Rectal smooth muscle tissue (tissue), 1 donor: ENCODE measurements at regions not wholly inside any gene's neighbourhood (a gene's known extent, or its start where the extent isn't known, plus 50 kb on each side); places are given as distances from the start of the nearest gene placed in this dataset.

Experiments
- H3K27ac ChIP-seq: one replicate; pipeline ENCODE4 v1.7.0; 2013; ENCODE audit warnings: low read depth, low read length, inconsistent platforms
- H3K27me3 ChIP-seq: one replicate; pipeline ENCODE4 v1.7.0; 2013; ENCODE audit warnings: low read length; ENCODE audit not compliant: control insufficient read depth, insufficient read depth
- H3K36me3 ChIP-seq: one replicate; pipeline ENCODE4 v1.7.0; 2013; ENCODE audit warnings: low read length; ENCODE audit not compliant: control insufficient read depth, insufficient read depth
- H3K4me1 ChIP-seq: one replicate; pipeline ENCODE4 v1.7.0; 2013; ENCODE audit warnings: low read length; ENCODE audit not compliant: control insufficient read depth, insufficient read depth
- H3K4me3 ChIP-seq: one replicate; pipeline ENCODE4 v1.7.0; 2013; ENCODE audit warnings: low read length
- H3K9ac ChIP-seq: one replicate; pipeline ENCODE4 v1.7.0; 2013; ENCODE audit warnings: low read length

DNA sequence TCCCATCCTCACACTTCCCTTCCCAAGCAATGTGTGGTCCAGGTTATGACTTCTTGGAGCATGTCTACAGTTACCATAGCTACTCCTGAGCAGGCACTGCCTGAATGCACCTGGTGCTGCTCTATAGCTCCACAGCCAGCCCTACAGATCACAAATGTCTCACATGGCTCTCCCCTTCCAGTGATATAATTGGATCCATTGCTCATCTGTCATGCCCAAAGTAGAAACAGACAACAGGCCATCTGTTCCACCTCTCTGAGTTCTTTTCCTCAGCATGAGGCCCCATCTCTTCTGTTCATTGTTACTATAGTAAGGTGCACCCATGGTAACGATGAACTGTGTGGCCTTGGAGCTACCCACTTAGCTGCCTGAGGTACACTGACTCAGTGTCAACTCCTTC lies 320.3 kb upstream of the ZC3H12C start:
- no peaks in the 10 kb centered on the region for H3K27me3 ChIP-seq
- no peaks in the 10 kb centered on the region for H3K4me1 ChIP-seq
- no peak overlapping the region for H3K4me3 ChIP-seq
- H3K36me3 ChIP-seq: no peaks in the 10 kb centered on the region
- no peak overlapping the region for H3K9ac ChIP-seq
- no peak overlapping the region for H3K27ac ChIP-seq

DNA sequence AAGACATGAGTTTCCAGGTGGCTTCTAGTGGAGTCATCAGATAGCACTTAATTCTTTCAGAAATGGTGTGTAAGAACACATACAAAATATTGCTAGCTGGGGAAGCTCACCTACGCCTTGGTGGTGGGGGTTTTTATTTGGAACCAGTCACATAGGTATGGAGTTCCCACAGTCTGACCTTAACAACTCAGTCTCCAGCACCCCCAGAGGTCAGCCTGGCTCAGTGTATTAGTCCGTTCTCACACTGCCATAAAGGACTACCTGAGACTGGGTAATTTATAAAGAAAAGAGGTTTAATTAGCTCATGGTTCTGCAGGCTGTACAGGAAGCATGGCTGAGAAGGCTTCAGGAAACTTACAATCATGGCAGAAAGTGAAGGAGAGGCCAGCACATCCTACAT lies 317.5 kb upstream of the ZC3H12C start:
- Histone ChIP-seq H3K36me3 (no peaks in the 10 kb centered on the region), H3K4me1 (no peaks in the 10 kb centered on the region), H3K27me3 (no peaks in the 10 kb centered on the region), H3K4me3 (no peak overlapping the region), H3K9ac (no peak overlapping the region), H3K27ac (no peak overlapping the region)

DNA sequence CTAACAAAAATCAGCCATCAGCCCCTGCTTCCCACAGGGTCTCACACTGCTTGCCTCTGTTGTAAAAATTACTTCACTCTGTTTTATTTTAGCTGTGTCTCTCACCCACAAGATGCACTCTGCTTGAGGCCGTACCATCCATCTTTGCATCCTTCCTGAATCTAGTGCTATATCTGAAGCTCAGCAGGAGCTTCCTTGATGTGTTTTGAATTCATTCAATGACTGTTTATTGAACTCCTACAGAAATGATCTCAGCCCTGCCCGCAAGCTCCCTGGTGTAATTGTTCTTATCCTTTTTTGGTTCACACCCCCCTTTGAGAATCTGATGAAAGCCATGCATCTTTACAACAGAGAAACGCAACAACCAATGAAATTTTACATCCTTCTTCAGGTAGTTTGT lies 310.2 kb upstream of the ZC3H12C start:
- H3K9ac ChIP-seq: no peak overlapping the region
- no peaks in the 10 kb centered on the region for H3K36me3 ChIP-seq
- no peaks in the 10 kb centered on the region for H3K27me3 ChIP-seq
- no peaks in the 10 kb centered on the region for H3K4me1 ChIP-seq
- H3K27ac ChIP-seq: no peak overlapping the region
- no peak overlapping the region for H3K4me3 ChIP-seq

DNA sequence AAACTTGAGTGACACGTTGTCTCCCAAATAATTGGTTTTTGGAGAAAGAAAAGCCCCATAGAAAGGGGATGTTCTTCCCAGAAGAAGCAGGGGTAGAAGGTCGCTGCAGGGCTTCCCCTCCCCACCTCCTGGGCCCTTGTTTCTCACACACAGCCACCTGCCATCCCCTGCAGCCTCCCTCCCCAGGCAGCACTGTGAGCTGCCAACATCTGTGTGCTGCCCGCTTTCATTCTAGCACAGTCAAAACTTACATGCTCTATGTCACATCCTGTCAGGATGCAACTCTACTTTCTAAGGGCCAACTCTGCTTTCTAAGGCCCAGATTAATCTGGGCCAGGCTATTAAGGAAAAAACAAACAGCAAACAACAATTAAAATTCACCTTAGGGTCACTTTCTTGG lies 309.4 kb upstream of the ZC3H12C start:
- H3K9ac ChIP-seq: no peak overlapping the region
- no peaks in the 10 kb centered on the region for H3K27me3 ChIP-seq
- no peak overlapping the region for H3K4me3 ChIP-seq
- H3K27ac ChIP-seq: no peak overlapping the region
- no peaks in the 10 kb centered on the region for H3K4me1 ChIP-seq
- H3K36me3 ChIP-seq: no peaks in the 10 kb centered on the region

DNA sequence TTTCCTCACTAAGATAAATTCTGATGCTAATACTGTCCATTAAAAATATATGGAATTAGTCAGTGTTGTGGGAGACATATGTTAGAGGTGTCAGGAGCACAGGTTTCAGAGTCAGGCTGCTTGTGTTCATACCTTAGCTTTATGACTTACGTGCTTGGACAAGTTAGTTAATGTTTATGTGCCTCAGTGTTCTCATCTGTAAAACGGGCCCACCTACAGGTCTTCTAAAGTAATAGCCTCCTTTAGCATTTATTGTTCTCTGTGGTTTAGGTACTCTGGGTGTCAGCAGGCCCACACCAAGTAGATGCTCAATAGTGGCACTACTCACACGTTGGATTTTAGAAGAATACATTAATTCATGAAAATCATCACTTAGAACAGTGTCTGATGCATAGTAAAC lies 308.7 kb upstream of the ZC3H12C start:
- no peaks in the 10 kb centered on the region for H3K36me3 ChIP-seq
- H3K27ac ChIP-seq: no peak overlapping the region
- no peaks in the 10 kb centered on the region for H3K4me1 ChIP-seq
- H3K27me3 ChIP-seq: no peaks in the 10 kb centered on the region
- no peak overlapping the region for H3K4me3 ChIP-seq
- H3K9ac ChIP-seq: no peak overlapping the region

DNA sequence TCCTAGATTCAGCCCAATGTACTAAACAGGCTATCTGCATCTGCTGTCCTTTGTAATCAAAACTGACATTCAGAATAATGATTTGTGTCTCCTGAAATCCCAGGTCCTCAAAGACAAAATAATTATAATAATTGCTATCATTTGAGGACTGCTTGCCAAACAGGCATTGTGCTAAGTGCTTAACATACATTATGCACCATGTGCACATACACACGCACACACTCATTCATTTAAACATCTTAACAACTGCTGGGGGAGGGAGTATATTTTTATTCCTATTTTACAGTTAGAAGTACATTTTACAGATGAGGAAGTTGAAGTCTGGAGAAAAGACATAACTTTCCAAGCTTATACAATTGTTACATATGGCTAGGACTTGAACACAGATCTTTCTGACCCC lies 308.0 kb upstream of the ZC3H12C start:
- Histone ChIP-seq H3K9ac (no peak overlapping the region), H3K4me1 (no peaks in the 10 kb centered on the region), H3K27me3 (no peaks in the 10 kb centered on the region), H3K4me3 (no peak overlapping the region), H3K36me3 (no peaks in the 10 kb centered on the region), H3K27ac (no peak overlapping the region)

DNA sequence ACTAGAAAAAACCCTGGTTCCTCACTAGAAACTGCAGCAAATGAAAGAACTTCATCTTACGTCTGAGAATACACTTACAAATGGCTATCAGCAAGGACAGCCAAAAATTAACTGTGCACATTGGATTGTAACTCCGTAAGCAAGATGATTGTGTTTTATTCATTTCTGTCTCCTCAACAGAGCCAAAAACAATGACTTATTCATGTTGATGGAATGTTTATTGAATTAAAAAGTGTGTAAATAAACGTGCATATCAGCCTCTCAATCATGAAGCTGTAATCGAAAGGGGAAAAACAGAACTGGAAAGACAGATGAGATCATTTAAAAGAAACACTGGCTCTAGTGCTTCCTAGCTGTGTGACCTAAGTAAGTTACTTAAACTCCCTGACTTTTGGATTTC lies 307.5 kb upstream of the ZC3H12C start:
- Histone ChIP-seq H3K27ac (no peak overlapping the region), H3K27me3 (no peaks in the 10 kb centered on the region), H3K4me1 (no peaks in the 10 kb centered on the region), H3K36me3 (no peaks in the 10 kb centered on the region), H3K4me3 (no peak overlapping the region), H3K9ac (no peak overlapping the region)

DNA sequence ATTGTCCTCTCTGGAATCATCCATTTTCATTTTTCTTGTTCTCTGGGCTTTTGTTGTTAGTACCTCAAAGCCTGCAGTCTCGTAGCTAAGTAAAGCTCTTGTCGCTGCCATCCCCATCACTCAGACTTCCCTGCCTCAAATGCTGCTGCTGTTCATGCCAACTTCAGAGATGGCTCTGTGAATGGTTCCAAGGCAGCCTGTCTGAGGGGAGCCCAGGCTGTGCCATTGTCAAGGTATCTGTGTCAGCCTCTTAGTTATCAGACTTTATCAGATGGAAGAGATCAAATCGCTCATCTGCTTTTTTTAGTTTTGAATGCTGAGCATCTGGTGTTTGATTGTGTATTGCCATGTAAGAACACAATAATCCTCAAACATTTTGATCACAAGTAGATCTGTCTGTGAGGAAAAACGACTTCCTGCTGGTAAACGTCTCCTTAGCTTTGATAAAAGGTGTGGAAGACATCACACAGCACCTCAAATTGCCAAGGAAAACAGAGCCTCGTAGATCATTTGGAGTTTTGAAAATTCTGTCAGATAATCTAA lies 304.2 kb upstream of the ZC3H12C start:
- Histone ChIP-seq H3K36me3 (no peaks in the 10 kb centered on the region), H3K27ac (no peak overlapping the region), H3K27me3 (no peaks in the 10 kb centered on the region), H3K4me1 (no peaks in the 10 kb centered on the region), H3K4me3 (no peak overlapping the region), H3K9ac (no peak overlapping the region)

DNA sequence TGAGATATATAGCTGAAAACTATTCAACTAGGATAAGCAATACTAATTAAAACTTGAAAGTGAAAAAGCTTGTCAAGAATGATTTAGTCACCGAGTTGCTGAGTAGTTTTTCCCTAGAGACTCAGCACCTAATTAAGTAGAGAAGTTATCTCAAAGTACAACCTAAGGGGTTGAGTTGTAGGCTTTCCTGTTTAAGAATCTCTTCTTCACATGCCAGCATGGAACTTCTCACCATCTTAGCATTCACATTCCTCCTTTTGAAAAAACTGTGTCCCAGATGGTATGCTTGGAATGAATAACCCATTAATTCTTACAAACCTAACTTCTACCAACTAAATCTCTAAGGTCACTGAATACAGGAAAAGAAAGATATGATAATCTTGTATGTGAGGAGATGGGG lies 303.3 kb upstream of the ZC3H12C start:
- H3K27me3 ChIP-seq: no peaks in the 10 kb centered on the region
- H3K36me3 ChIP-seq: no peaks in the 10 kb centered on the region
- no peaks in the 10 kb centered on the region for H3K4me1 ChIP-seq
- H3K4me3 ChIP-seq: no peak overlapping the region
- H3K9ac ChIP-seq: no peak overlapping the region
- H3K27ac ChIP-seq: no peak overlapping the region

DNA sequence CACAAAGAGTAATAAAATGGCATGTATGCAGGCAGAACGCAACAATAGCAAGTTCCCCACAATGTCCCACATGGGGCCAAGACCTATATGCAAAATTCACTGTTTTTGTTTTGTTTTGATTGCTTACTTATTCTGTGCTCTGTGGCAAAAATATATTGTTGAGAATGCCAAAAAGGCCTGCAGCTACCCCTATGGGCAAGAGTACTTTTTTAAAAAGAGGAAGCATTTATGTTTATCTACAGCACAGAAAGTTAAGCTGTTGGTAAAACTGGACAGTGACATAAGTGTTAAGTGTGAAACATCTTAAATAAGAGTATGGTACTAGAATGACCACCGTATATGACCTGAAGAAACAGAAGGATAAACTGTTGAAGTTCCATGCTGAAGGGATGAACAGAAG lies 301.9 kb upstream of the ZC3H12C start:
- Histone ChIP-seq H3K4me3 (no peak overlapping the region), H3K36me3 (no peaks in the 10 kb centered on the region), H3K27me3 (no peaks in the 10 kb centered on the region), H3K9ac (no peak overlapping the region), H3K4me1 (no peaks in the 10 kb centered on the region), H3K27ac (no peak overlapping the region)

DNA sequence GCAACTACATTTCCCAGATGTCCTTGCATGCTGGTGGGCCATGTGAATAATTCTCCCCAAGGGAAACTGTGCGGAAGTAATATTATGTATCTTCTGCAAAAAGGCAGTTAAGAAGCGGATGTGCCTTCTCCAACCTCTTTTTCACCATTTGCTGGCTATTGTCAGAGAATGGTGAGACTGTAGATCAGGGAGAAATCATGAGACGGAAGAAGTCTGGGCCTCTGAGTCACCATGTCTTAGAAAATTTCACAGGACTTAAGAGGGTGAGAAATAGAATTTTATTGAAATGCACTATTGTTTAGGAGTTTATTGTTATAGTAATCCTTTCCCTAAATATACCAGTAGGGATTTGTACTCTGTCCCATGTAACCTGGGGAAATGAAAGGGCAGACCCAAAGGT lies 298.7 kb upstream of the ZC3H12C start:
- no peaks in the 10 kb centered on the region for H3K27me3 ChIP-seq
- no peak overlapping the region for H3K9ac ChIP-seq
- no peaks in the 10 kb centered on the region for H3K4me1 ChIP-seq
- H3K4me3 ChIP-seq: no peak overlapping the region
- H3K36me3 ChIP-seq: no peaks in the 10 kb centered on the region
- no peak overlapping the region for H3K27ac ChIP-seq

DNA sequence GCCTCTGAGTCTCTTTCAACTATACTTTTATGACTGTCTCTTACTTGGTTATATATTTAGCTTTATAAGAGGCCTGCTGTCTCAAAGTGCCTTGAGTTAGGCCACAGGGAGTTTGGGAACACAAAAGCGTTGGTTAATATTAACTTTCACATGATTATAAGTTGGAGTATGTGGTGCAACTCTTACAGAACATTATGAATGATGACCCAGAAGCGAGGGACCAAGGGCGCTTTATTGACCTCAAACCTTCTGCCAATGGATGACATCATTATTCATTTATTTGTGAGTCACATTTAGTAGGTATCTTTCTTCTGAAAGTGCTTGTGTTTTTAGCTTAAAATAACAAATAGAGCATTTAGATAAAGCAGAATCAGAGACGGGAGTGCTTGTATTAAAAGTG lies 298.0 kb upstream of the ZC3H12C start:
- H3K36me3 ChIP-seq: no peaks in the 10 kb centered on the region
- no peak overlapping the region for H3K4me3 ChIP-seq
- no peak overlapping the region for H3K27ac ChIP-seq
- no peak overlapping the region for H3K9ac ChIP-seq
- no peaks in the 10 kb centered on the region for H3K27me3 ChIP-seq
- H3K4me1 ChIP-seq: no peaks in the 10 kb centered on the region

DNA sequence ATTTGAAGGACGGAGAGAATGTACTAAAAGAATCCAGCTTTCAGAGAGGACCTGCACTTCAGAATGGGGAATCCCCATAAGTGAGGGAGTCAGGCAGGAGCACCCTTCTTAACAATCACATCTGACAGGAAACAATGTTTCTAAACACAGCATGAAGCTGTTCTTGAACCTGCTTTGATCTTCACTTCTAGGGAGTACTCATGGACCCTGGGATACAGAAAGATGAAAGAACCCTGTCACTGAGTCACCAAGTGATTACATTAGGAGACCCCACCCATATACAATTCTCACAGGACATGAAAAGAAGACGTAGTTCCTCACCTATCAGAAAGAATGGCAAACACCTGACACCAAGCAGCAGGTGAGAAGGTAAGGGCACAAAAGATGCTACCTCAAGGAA lies 296.9 kb upstream of the ZC3H12C start:
- Histone ChIP-seq H3K27ac (no peak overlapping the region), H3K27me3 (no peaks in the 10 kb centered on the region), H3K4me1 (no peaks in the 10 kb centered on the region), H3K9ac (no peak overlapping the region), H3K4me3 (no peak overlapping the region), H3K36me3 (no peaks in the 10 kb centered on the region)
